K562 (cell line): ENCODE measurements at regions not wholly inside any gene's neighbourhood (a gene's known extent, or its start where the extent isn't known, plus 50 kb on each side); places are given as distances from the start of the nearest gene placed in this dataset.

Experiments used
- ATAC-seq: fragments of 200-7000 bp; cut with Tn5 transposase; 3 replicates; pipeline ENCODE4 v1.9.1; 2020; ENCODE audit warnings: moderate library complexity
- BruUV-seq: library from RNA; stranded (reverse); fragments of 400-500 nt; replicated peaks from 2 replicates; lab custom pipeline; 2021; lab: Mats Ljungman, UMichigan
- CTCF ChIA-PET: fragments of 300-600 bp; formaldehyde crosslinking; extraction: SDS; loops from one replicate; lab custom pipeline; 2021; ENCODE audit warnings: low intra/inter-chr PET ratio; lab: Yijun Ruan, JAX
- POLR2A ChIA-PET: fragments of 300-600, 350-650 bp; sonication (Branson Sonifier 250); formaldehyde crosslinking; extraction: SDS; loops from one replicate; lab custom pipeline; 2021; ENCODE audit warnings: antibody characterized with exemption, inconsistent platforms; lab: Yijun Ruan, JAX
- DNase-seq, 4 experiments: peaks; one replicate each; pipeline versions ENCODE4 v3.0.0 to v3.0.0-alpha.2; 2011 to 2018; ENCODE audit warnings: low spot score in 3 of 4, mixed read lengths in 3 of 4; ENCODE audit errors: extremely low read depth in 1 of 4
- FAIRE-seq: peaks from 2 replicates; lab custom pipeline; 2011; peaks lifted over from hg19 to GRCh38; lab: Jason Lieb, UNC
- H2AFZ ChIP-seq: 2 replicates; pipeline ENCODE4 v1.6.0; 2011; ENCODE audit warnings: low read depth, low read length, control low read depth, inconsistent platforms
- H3K27ac ChIP-seq: fragments of 200-600 bp; 3 replicates; pipeline ENCODE4 v1.8.0; 2011; ENCODE audit warnings: low read depth, mild to moderate bottlenecking, control low read depth, inconsistent platforms, low read length, moderate library complexity, mixed read lengths; ENCODE audit errors: extremely low read depth
- H3K27me3 ChIP-seq, 2 experiments: fragments of 300-600 bp in 1 of 2; 2 replicates in 1 of 2; 3 replicates in 1 of 2; pipeline versions ENCODE4 v1.6.0 to v1.8.0; 2011; ENCODE audit warnings: inconsistent platforms in 2 of 2, low read length in 2 of 2, mild to moderate bottlenecking in 1 of 2, mixed read lengths in 1 of 2, moderate library complexity in 1 of 2; ENCODE audit not compliant: control insufficient read depth in 2 of 2, insufficient read depth in 2 of 2
- H3K36me3 ChIP-seq: fragments of 300-600 bp; 3 replicates; pipeline ENCODE4 v1.8.0; 2011; ENCODE audit warnings: mild to moderate bottlenecking, low read length, inconsistent platforms; ENCODE audit not compliant: control insufficient read depth, insufficient read depth
- H3K4me1 ChIP-seq, 2 experiments: fragments of 200-600 bp in 1 of 2; replicated peaks in 1 of 2; 2 replicates in 1 of 2; 3 replicates in 1 of 2; pipeline versions ENCODE4 v1.5.1 to v1.8.0; 2011; ENCODE audit warnings: inconsistent platforms in 2 of 2, low read length in 2 of 2, mild to moderate bottlenecking in 1 of 2, mixed read lengths in 1 of 2, moderate library complexity in 1 of 2; ENCODE audit not compliant: control insufficient read depth in 2 of 2, insufficient read depth in 2 of 2
- H3K4me2 ChIP-seq: 2 replicates; pipeline ENCODE4 v1.6.1; 2011; ENCODE audit warnings: low read length, control low read depth, inconsistent platforms, mixed read lengths; ENCODE audit not compliant: insufficient read depth
- H3K4me3 ChIP-seq: fragments of 200-600 bp; sonication (generic), shearing (Covaris generic); 2 replicates; pipeline ENCODE4 v1.5.1; 2016; ENCODE audit warnings: control low read depth, inconsistent platforms
- H3K79me2 ChIP-seq: fragments of 200-600 bp; 3 replicates; pipeline ENCODE4 v1.8.0; 2011; ENCODE audit warnings: low read length, inconsistent platforms; ENCODE audit not compliant: control insufficient read depth, insufficient read depth
- H3K9ac ChIP-seq, 2 experiments: 2 replicates each; pipeline versions ENCODE4 v1.6.0 to v1.6.1; 2011; ENCODE audit warnings: low read depth in 2 of 2, low read length in 2 of 2, control low read depth in 1 of 2, inconsistent platforms in 1 of 2, mild to moderate bottlenecking in 1 of 2, mixed read lengths in 1 of 2; ENCODE audit not compliant: insufficient read depth in 1 of 2
- H3K9me1 ChIP-seq: one replicate; pipeline ENCODE4 v1.6.0; 2011; ENCODE audit warnings: inconsistent platforms, mild to moderate bottlenecking, low read length, moderate library complexity; ENCODE audit not compliant: control insufficient read depth, insufficient read depth
- H3K9me3 ChIP-seq: replicated peaks from 2 replicates; pipeline ENCODE4 v1.5.1; 2011; ENCODE audit warnings: low read depth, low read length, inconsistent platforms; ENCODE audit not compliant: control insufficient read depth, insufficient read depth
- H4K20me1 ChIP-seq: replicated peaks from 2 replicates; pipeline ENCODE4 v1.6.1; 2011; ENCODE audit warnings: low read length, inconsistent platforms, mixed read lengths; ENCODE audit not compliant: control insufficient read depth, insufficient read depth
- CBFA2T2 ChIP-seq: fragments of 450-650 bp; conservative IDR thresholded peaks from 2 replicates; pipeline ENCODE4 v1.6.1; 2017; ENCODE audit warnings: mild to moderate bottlenecking
- CREM ChIP-seq: IDR thresholded peaks from 2 replicates; pipeline ENCODE4 v1.6.1; 2014; ENCODE audit warnings: antibody characterized with exemption, low read depth
- ELK1 ChIP-seq: sonication (generic); formaldehyde crosslinking; IDR thresholded peaks from 2 replicates; pipeline ENCODE4 v1.8.1; 2022; ENCODE audit warnings: missing genetic modification reagents
- HLTF ChIP-seq: fragments of 450-650 bp; IDR thresholded peaks from 2 replicates; pipeline ENCODE4 v1.6.1; 2016
- HMBOX1 ChIP-seq: sonication (generic); IDR thresholded peaks from 2 replicates; pipeline ENCODE4 v1.6.1; 2016
- HMGN3 ChIP-seq: IDR thresholded peaks from 2 replicates; pipeline ENCODE4 v1.6.1; 2011; ENCODE audit warnings: borderline replicate concordance, low read depth, mild to moderate bottlenecking, mixed read lengths, low read length; ENCODE audit not compliant: insufficient read length; ENCODE audit errors: extremely low read depth
- ID3 ChIP-seq, 2 experiments: fragments of 250-450 bp in 1 of 2; fragments of 450-650 bp in 1 of 2; sonication (Bioruptor Pico) in 1 of 2; IDR thresholded peaks; 2 replicates each; pipeline versions ENCODE4 v1.6.1 to v1.8.0; 2016 to 2021; ENCODE audit warnings: mild to moderate bottlenecking in 2 of 2, moderate library complexity in 2 of 2, missing compliant biosample characterization in 1 of 2, missing genetic modification characterization in 1 of 2
- KLF1 ChIP-seq: fragments of 450-650 bp; IDR thresholded peaks from 2 replicates; pipeline ENCODE4 v1.6.1; 2016; ENCODE audit warnings: missing genetic modification characterization, missing compliant biosample characterization
- PCBP2 ChIP-seq: fragments of 200-400 bp; formaldehyde crosslinking; IDR thresholded peaks from 2 replicates; pipeline ENCODE4 v1.6.1; 2018; ENCODE audit warnings: low read length, low read depth, mild to moderate bottlenecking, moderate library complexity; ENCODE audit not compliant: poor library complexity, severe bottlenecking
- PYGO2 ChIP-seq: fragments of 450-650 bp; IDR thresholded peaks from 2 replicates; pipeline ENCODE4 v1.6.1; 2016; ENCODE audit warnings: mild to moderate bottlenecking, missing genetic modification characterization, moderate library complexity, missing compliant biosample characterization
- RAD21 ChIP-seq, 2 experiments: fragments of 250-450 bp in 1 of 2; fragments of 450-650 bp in 1 of 2; sonication (Bioruptor Pico) in 1 of 2; formaldehyde crosslinking in 1 of 2; IDR thresholded peaks in 1 of 2; conservative IDR thresholded peaks in 1 of 2; 2 replicates each; pipeline versions ENCODE4 v1.4.0 to v1.8.0; 2020 to 2022; ENCODE audit warnings: mild to moderate bottlenecking in 2 of 2, moderate library complexity in 1 of 2
- SMAD3 ChIP-seq: fragments of 450-650 bp; formaldehyde crosslinking; conservative IDR thresholded peaks from 2 replicates; pipeline ENCODE4 v1.4.0; 2020; ENCODE audit warnings: mild to moderate bottlenecking
- SMC3 ChIP-seq: conservative IDR thresholded peaks from 2 replicates; pipeline ENCODE4 v1.6.1; 2011; ENCODE audit warnings: low read depth, low read length, improper control_type of control experiment; ENCODE audit not compliant: insufficient read depth
- TRIM28 ChIP-seq: fragments of 450-650 bp; IDR thresholded peaks from 2 replicates; pipeline ENCODE4 v1.6.1; 2017
- ZKSCAN3 ChIP-seq: fragments of 250-450 bp; sonication (Bioruptor Pico); IDR thresholded peaks from 2 replicates; pipeline ENCODE4 v1.4.0; 2020
- ZNF224 ChIP-seq: sonication (generic); formaldehyde crosslinking; IDR thresholded peaks from 2 replicates; pipeline ENCODE4 v1.8.0; 2022; ENCODE audit warnings: mild to moderate bottlenecking, missing genetic modification reagents
- ZNF384 ChIP-seq: IDR thresholded peaks from 2 replicates; pipeline ENCODE4 v1.6.1; 2012; ENCODE audit warnings: low read depth, low read length, improper control_type of control experiment
- ZNF445 ChIP-seq: fragments of 250-450 bp; sonication (Bioruptor Pico); IDR thresholded peaks from 2 replicates; pipeline ENCODE4 v1.4.0; 2020; ENCODE audit warnings: low read depth, mild to moderate bottlenecking, moderate library complexity
- WGBS: fragments of 100-300 bp; shearing (Covaris generic); methylation state at CpG from one replicate; pipeline ENCODE4 v1.1.6; 2016; ENCODE audit warnings: low coverage, mixed read lengths; ENCODE audit not compliant: insufficient coverage; ENCODE audit errors: missing lambda C conversion rate; 5-methylcytosine and 5-hydroxymethylcytosine counted together
- in situ Hi-C: fragments of 300-500 bp; cut with MboI; formaldehyde crosslinking; loops from 4 replicates; pipeline ENCODE4 v1.15.0; 2018; ENCODE audit warnings: inconsistent platforms, mixed read lengths
- intact Hi-C: fragments of 100-400 bp; cut with micrococcal nuclease; formaldehyde crosslinking; loops from 2 replicates; pipeline ENCODE4 v1.14.2; 2022
- TF ChIP-seq, protein P1 (sequence below), 3 experiments: IDR thresholded peaks in 2 of 3; conservative IDR thresholded peaks in 1 of 3; 2 replicates each; pipeline ENCODE4 v1.5.1; 2011 to 2012; ENCODE audit warnings: low read length in 3 of 3, mild to moderate bottlenecking in 3 of 3, control low read depth in 2 of 3, improper control_type of control experiment in 1 of 3, inconsistent platforms in 1 of 3, low read depth in 1 of 3, mixed read lengths in 1 of 3, moderate library complexity in 1 of 3; ENCODE audit not compliant: insufficient read depth in 2 of 3

GRCh38 chrX:115957862-115958490, 212.6 kb upstream of the AGTR2 start:
- Histone ChIP-seq H3K79me2 (no peaks in the 10 kb centered on the region), H3K36me3 (no peaks in the 10 kb centered on the region), H4K20me1 (no peaks in the 10 kb centered on the region), H3K27me3 (no peaks in the 10 kb centered on the region), H3K4me2 (no peak overlapping the region), H2AFZ (no peak overlapping the region), H3K4me1 (no peaks in the 10 kb centered on the region), H3K9ac (no peak overlapping the region), H3K9me3 (no peaks in the 10 kb centered on the region), H3K27ac (no peak overlapping the region), H3K9me1 (no peaks in the 10 kb centered on the region), H3K4me3 (no peak overlapping the region)
- in situ Hi-C loops (no loop called here), intact Hi-C loops (no loop called here)
- DNase-seq = peak in 1 of 4 experiments; percentile 11
- POLR2A ChIA-PET = no interaction called here
- WGBS = 3% methylated on average over 7 of the region's 11 CpGs
- TF ChIP-seq HLTF = no peak
- TF ChIP-seq CREM = no peak
- TF ChIP-seq HMBOX1 = no peak
- TF ChIP-seq, protein P1, sequence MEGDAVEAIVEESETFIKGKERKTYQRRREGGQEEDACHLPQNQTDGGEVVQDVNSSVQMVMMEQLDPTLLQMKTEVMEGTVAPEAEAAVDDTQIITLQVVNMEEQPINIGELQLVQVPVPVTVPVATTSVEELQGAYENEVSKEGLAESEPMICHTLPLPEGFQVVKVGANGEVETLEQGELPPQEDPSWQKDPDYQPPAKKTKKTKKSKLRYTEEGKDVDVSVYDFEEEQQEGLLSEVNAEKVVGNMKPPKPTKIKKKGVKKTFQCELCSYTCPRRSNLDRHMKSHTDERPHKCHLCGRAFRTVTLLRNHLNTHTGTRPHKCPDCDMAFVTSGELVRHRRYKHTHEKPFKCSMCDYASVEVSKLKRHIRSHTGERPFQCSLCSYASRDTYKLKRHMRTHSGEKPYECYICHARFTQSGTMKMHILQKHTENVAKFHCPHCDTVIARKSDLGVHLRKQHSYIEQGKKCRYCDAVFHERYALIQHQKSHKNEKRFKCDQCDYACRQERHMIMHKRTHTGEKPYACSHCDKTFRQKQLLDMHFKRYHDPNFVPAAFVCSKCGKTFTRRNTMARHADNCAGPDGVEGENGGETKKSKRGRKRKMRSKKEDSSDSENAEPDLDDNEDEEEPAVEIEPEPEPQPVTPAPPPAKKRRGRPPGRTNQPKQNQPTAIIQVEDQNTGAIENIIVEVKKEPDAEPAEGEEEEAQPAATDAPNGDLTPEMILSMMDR (IDR thresholded peaks at IDR 0.05 in 2 of 3, conservative IDR thresholded peaks at IDR 0.05 in 1 of 3; ENCODE audit: insufficient read depth in 2 of 3, low read depth in 1 of 3, low read length in 3 of 3) = peak in 2 of 3 experiments; percentile 33 to 38; a peak in 3 of 6 replicates
- TF ChIP-seq PCBP2 = no peak
- TF ChIP-seq RAD21 (CRISPR knock-in tag; conservative IDR thresholded peaks at IDR 0.05 in 1 of 2, IDR thresholded peaks at IDR 0.05 in 1 of 2) = peak; percentile 33 to 54
- TF ChIP-seq TRIM28 = no peak
- TF ChIP-seq CBFA2T2 = no peak
- no peak for TF ChIP-seq ZNF224 (CRISPR knock-in tag)
- no peak for TF ChIP-seq ELK1 (CRISPR knock-in tag)
- no peak for TF ChIP-seq KLF1
- no peak for TF ChIP-seq ZNF445 (CRISPR knock-in tag)
- TF ChIP-seq SMC3 = 0 out of 2 replicates have a peak, but pooled peaks have one; percentile 11
- no peak for TF ChIP-seq PYGO2 (tag)
- TF ChIP-seq ZKSCAN3 (CRISPR knock-in tag) = no peak
- TF ChIP-seq HMGN3 = no peak
- no peak for TF ChIP-seq ID3 (CRISPR knock-in tag; IDR thresholded peaks at IDR 0.05)
- no peak for TF ChIP-seq ID3 (tag; IDR thresholded peaks at IDR 0.05)
- peak; percentile 97 for TF ChIP-seq ZNF384
- no peak for TF ChIP-seq SMAD3 (CRISPR knock-in tag)
- ATAC-seq = peak; percentile 67
- CTCF ChIA-PET = no interaction called here
- BruUV-seq = no TSS peak
- FAIRE-seq = no peak
